CD4-positive, CD25-positive, alpha-beta regulatory T cell (primary cell): ENCODE measurements at regions not wholly inside any gene's neighbourhood (a gene's known extent, or its start where the extent isn't known, plus 50 kb on each side); places are given as distances from the start of the nearest gene placed in this dataset.

Experiments used
- ATAC-seq, 2 donors: fragments of 150-1000 bp; cut with Tn5 transposase; one replicate each; pipeline ENCODE4 v1.10.0; 2021; ENCODE audit warnings: low read depth in 2 of 2, moderate number of reproducible peaks in 2 of 2, moderate library complexity in 1 of 2
- DNase-seq, 3 donors: peaks; one replicate each; pipeline versions ENCODE4 v3.0.0 to v3.0.0-alpha.2; 2012 to 2022; ENCODE audit warnings: mixed read lengths in 1 of 3
- H3K27ac ChIP-seq: one replicate; pipeline ENCODE4 v1.7.0; 2013; ENCODE audit warnings: mild to moderate bottlenecking, low read length; ENCODE audit not compliant: insufficient read depth, poor library complexity, severe bottlenecking
- H3K27me3 ChIP-seq: one replicate; pipeline ENCODE4 v1.7.0; 2013; ENCODE audit warnings: low read length; ENCODE audit not compliant: control insufficient read depth, insufficient read depth
- H3K36me3 ChIP-seq: one replicate; pipeline ENCODE4 v1.7.0; 2013; ENCODE audit warnings: mild to moderate bottlenecking, low read length, moderate library complexity; ENCODE audit not compliant: control insufficient read depth, insufficient read depth
- H3K4me1 ChIP-seq: 2 replicates; pipeline ENCODE4 v1.7.0; 2013; ENCODE audit warnings: mild to moderate bottlenecking, low read length; ENCODE audit not compliant: insufficient read depth, control insufficient read depth, poor library complexity, severe bottlenecking
- H3K4me3 ChIP-seq: one replicate; pipeline ENCODE4 v1.7.0; 2013; ENCODE audit warnings: low read depth, mild to moderate bottlenecking, low read length, moderate library complexity
- H3K9me3 ChIP-seq, 2 experiments: 1 replicate in 1 of 2; 2 replicates in 1 of 2; pipeline ENCODE4 v1.7.0; 2013; ENCODE audit warnings: low read length in 2 of 2, mild to moderate bottlenecking in 1 of 2, moderate library complexity in 1 of 2; ENCODE audit not compliant: control insufficient read depth in 2 of 2
- H3K27ac Mint-ChIP-seq, 3 donors: one replicate each; pipeline ENCODE4 v1.8.0; 2020 to 2022; ENCODE audit warnings: mild to moderate bottlenecking in 3 of 3, mixed read lengths in 3 of 3, moderate library complexity in 2 of 3
- H3K27me3 Mint-ChIP-seq: one replicate; pipeline ENCODE4 v1.8.0; 2022; ENCODE audit warnings: mild to moderate bottlenecking, mixed read lengths
- H3K36me3 Mint-ChIP-seq: one replicate; pipeline ENCODE4 v1.8.0; 2020; ENCODE audit warnings: mixed read lengths
- H3K4me1 Mint-ChIP-seq, 4 donors: one replicate each; pipeline ENCODE4 v1.8.0; 2020 to 2022; ENCODE audit warnings: mixed read lengths in 4 of 4, mild to moderate bottlenecking in 1 of 4
- H3K4me3 Mint-ChIP-seq, 4 donors: one replicate each; pipeline ENCODE4 v1.8.0; 2020 to 2022; ENCODE audit warnings: mild to moderate bottlenecking in 4 of 4, mixed read lengths in 4 of 4, moderate library complexity in 3 of 4
- H3K9me3 Mint-ChIP-seq, 7 donors: one replicate each; pipeline ENCODE4 v1.8.0; 2020 to 2022; ENCODE audit warnings: mixed read lengths in 7 of 7, mild to moderate bottlenecking in 3 of 7, moderate library complexity in 2 of 7

GRCh38 chr3:127033171-127033570 is 50.3 kb downstream of the PLXNA1 start:
- no peak overlapping the region for H3K4me3 Mint-ChIP-seq
- H3K9me3 Mint-ChIP-seq = no peaks in the 10 kb centered on the region
- no peaks in the 10 kb centered on the region for H3K4me1 Mint-ChIP-seq
- Histone ChIP-seq H3K4me3 (no peak overlapping the region), H3K27me3 (no peaks in the 10 kb centered on the region), H3K4me1 (no peaks in the 10 kb centered on the region), H3K9me3 (no peaks in the 10 kb centered on the region), H3K27ac (no peak overlapping the region), H3K36me3 (no peaks in the 10 kb centered on the region)
- DNase-seq (no peak), ATAC-seq (no peak)
- peaks cover 6% of the 10 kb centered on the region for H3K36me3 Mint-ChIP-seq
- H3K27ac Mint-ChIP-seq = no peak overlapping the region
- no peaks in the 10 kb centered on the region for H3K27me3 Mint-ChIP-seq

- H3K36me3 ChIP-seq = no peaks in the 10 kb centered on the region
- Mint-ChIP-seq H3K27me3 (no peaks in the 10 kb centered on the region), H3K9me3 (no peaks in the 10 kb centered on the region), H3K4me1 (no peaks in the 10 kb centered on the region), H3K4me3 (no peak overlapping the region), H3K27ac (no peak overlapping the region), H3K36me3 (peaks cover 6% of the 10 kb centered on the region)
- H3K27ac ChIP-seq = no peak overlapping the region
- no peaks in the 10 kb centered on the region for H3K4me1 ChIP-seq
- DNase-seq (no peak), ATAC-seq (no peak)
- no peaks in the 10 kb centered on the region for H3K9me3 ChIP-seq
- no peak overlapping the region for H3K4me3 ChIP-seq
- H3K27me3 ChIP-seq = no peaks in the 10 kb centered on the region
Measured at GRCh38 chr3:127033786-127034185, 50.9 kb downstream of the PLXNA1 start.

GRCh38 chr3:127034195-127034989 is 51.5 kb downstream of the PLXNA1 start:
- ATAC-seq = no peak
- H3K36me3 Mint-ChIP-seq = peaks cover 6% of the 10 kb centered on the region
- no peaks in the 10 kb centered on the region for H3K27me3 ChIP-seq
- H3K27me3 Mint-ChIP-seq = no peaks in the 10 kb centered on the region
- H3K4me3 Mint-ChIP-seq = no peak overlapping the region
- no peaks in the 10 kb centered on the region for H3K4me1 Mint-ChIP-seq
- no peak overlapping the region for H3K27ac ChIP-seq
- H3K9me3 ChIP-seq = no peaks in the 10 kb centered on the region
- no peaks in the 10 kb centered on the region for H3K36me3 ChIP-seq
- no peak overlapping the region for H3K4me3 ChIP-seq
- H3K4me1 ChIP-seq = no peaks in the 10 kb centered on the region
- no peak overlapping the region for H3K27ac Mint-ChIP-seq
- H3K9me3 Mint-ChIP-seq = peaks cover 0 to 2% (median 0%) of the 10 kb centered on the region in 7 donors
- DNase-seq = no peak

GRCh38 chr3:127034990-127035652 is 52.2 kb downstream of the PLXNA1 start:
- Mint-ChIP-seq H3K27ac (no peak overlapping the region), H3K4me1 (no peaks in the 10 kb centered on the region), H3K36me3 (peaks cover 6% of the 10 kb centered on the region), H3K9me3 (peaks cover 0 to 2% (median 0%) of the 10 kb centered on the region in 7 donors), H3K27me3 (no peaks in the 10 kb centered on the region), H3K4me3 (no peak overlapping the region)
- DNase-seq = no peak
- no peaks in the 10 kb centered on the region for H3K36me3 ChIP-seq
- ATAC-seq = no peak
- H3K4me3 ChIP-seq = no peak overlapping the region
- no peaks in the 10 kb centered on the region for H3K4me1 ChIP-seq
- H3K9me3 ChIP-seq = no peaks in the 10 kb centered on the region
- H3K27ac ChIP-seq = no peak overlapping the region
- no peaks in the 10 kb centered on the region for H3K27me3 ChIP-seq

DNA sequence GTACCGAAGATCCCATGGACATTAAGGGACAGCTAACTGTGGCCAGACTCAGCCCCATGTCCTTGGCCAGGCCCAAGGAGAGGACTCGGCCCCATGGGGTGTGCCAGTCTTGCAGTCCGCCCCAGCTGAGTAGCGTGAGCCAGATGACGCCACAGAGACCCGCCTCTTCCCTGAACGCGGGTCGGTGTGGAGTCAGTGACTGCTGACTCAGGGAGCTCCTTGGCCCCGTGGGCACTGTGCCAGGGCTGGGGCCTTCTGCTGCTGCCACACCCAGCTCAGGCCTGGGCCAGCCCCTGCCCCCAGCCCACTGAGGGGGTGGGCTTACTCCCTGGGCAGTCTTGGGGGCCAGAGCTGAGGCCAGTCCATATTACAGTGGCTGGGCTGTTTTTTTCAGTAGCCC is 52.8 kb downstream of the PLXNA1 start:
- ATAC-seq (no peak), DNase-seq (no peak)
- Mint-ChIP-seq H3K4me1 (no peaks in the 10 kb centered on the region), H3K4me3 (no peak overlapping the region), H3K36me3 (peaks cover 6% of the 10 kb centered on the region), H3K27me3 (no peaks in the 10 kb centered on the region), H3K9me3 (peaks cover 0 to 2% (median 0%) of the 10 kb centered on the region in 7 donors), H3K27ac (no peak overlapping the region)
- H3K4me1 ChIP-seq = no peaks in the 10 kb centered on the region
- no peaks in the 10 kb centered on the region for H3K9me3 ChIP-seq
- no peak overlapping the region for H3K4me3 ChIP-seq
- no peaks in the 10 kb centered on the region for H3K36me3 ChIP-seq
- no peaks in the 10 kb centered on the region for H3K27me3 ChIP-seq
- no peak overlapping the region for H3K27ac ChIP-seq

GRCh38 chr3:127036209-127037020 is 53.5 kb downstream of the PLXNA1 start:
- H3K27me3 ChIP-seq = no peaks in the 10 kb centered on the region
- no peaks in the 10 kb centered on the region for H3K27me3 Mint-ChIP-seq
- no peak for ATAC-seq
- H3K4me1 Mint-ChIP-seq = no peaks in the 10 kb centered on the region
- no peak for DNase-seq
- H3K36me3 Mint-ChIP-seq = peaks cover 6% of the 10 kb centered on the region
- H3K9me3 Mint-ChIP-seq = peaks cover 0 to 2% (median 0%) of the 10 kb centered on the region in 7 donors
- no peaks in the 10 kb centered on the region for H3K4me1 ChIP-seq
- no peaks in the 10 kb centered on the region for H3K9me3 ChIP-seq
- no peak overlapping the region for H3K27ac ChIP-seq
- H3K4me3 Mint-ChIP-seq = no peak overlapping the region
- H3K36me3 ChIP-seq = no peaks in the 10 kb centered on the region
- H3K4me3 ChIP-seq = no peak overlapping the region
- H3K27ac Mint-ChIP-seq = no peak overlapping the region

DNA sequence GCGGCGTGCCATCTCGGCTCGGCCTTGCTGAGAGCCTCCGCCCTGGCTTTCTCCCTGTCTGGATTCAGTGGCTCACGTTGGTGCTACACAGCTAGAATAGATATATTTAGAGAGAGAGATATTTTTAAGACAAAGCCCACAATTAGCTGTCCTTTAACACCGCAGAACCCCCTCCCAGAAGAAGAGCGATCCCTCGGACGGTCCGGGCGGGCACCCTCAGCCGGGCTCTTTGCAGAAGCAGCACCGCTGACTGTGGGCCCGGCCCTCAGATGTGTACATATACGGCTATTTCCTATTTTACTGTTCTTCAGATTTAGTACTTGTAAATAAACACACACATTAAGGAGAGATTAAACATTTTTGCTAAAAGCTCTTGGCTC is 54.1 kb downstream of the PLXNA1 start:
- H3K27ac Mint-ChIP-seq = no peak overlapping the region
- no peak for DNase-seq
- peaks cover 6% of the 10 kb centered on the region for H3K36me3 Mint-ChIP-seq
- H3K9me3 ChIP-seq = no peaks in the 10 kb centered on the region
- ATAC-seq = no peak
- H3K27me3 ChIP-seq = no peaks in the 10 kb centered on the region
- no peaks in the 10 kb centered on the region for H3K4me1 Mint-ChIP-seq
- no peak overlapping the region for H3K4me3 Mint-ChIP-seq
- H3K27ac ChIP-seq = no peak overlapping the region
- no peaks in the 10 kb centered on the region for H3K27me3 Mint-ChIP-seq
- H3K9me3 Mint-ChIP-seq = peaks cover 0 to 2% (median 0%) of the 10 kb centered on the region in 7 donors
- H3K4me1 ChIP-seq = no peaks in the 10 kb centered on the region
- no peak overlapping the region for H3K4me3 ChIP-seq
- no peaks in the 10 kb centered on the region for H3K36me3 ChIP-seq
